ENCODE measurements at regions not wholly inside any gene's neighbourhood (a gene's known extent, or its start where the extent isn't known, plus 50 kb on each side); places are given as distances from the start of the nearest gene placed in this dataset.

- TF ChIP-seq ESRRA (IDR thresholded peaks at IDR 0.05; ENCODE audit: borderline replicate concordance, low read length) = no peak
- no peak for TF ChIP-seq EP300 (IDR thresholded peaks at IDR 0.05)
- TF ChIP-seq CTCF (IDR thresholded peaks at IDR 0.05) = no peak
- TF ChIP-seq, protein P1, sequence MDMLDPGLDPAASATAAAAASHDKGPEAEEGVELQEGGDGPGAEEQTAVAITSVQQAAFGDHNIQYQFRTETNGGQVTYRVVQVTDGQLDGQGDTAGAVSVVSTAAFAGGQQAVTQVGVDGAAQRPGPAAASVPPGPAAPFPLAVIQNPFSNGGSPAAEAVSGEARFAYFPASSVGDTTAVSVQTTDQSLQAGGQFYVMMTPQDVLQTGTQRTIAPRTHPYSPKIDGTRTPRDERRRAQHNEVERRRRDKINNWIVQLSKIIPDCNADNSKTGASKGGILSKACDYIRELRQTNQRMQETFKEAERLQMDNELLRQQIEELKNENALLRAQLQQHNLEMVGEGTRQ (IDR thresholded peaks at IDR 0.05) = no peak
- TF ChIP-seq, protein P2, sequence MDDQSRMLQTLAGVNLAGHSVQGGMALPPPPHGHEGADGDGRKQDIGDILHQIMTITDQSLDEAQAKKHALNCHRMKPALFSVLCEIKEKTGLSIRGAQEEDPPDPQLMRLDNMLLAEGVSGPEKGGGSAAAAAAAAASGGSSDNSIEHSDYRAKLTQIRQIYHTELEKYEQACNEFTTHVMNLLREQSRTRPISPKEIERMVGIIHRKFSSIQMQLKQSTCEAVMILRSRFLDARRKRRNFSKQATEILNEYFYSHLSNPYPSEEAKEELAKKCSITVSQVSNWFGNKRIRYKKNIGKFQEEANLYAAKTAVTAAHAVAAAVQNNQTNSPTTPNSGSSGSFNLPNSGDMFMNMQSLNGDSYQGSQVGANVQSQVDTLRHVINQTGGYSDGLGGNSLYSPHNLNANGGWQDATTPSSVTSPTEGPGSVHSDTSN (IDR thresholded peaks at IDR 0.05) = no peak
- no peak for TF ChIP-seq HEYL (CRISPR knock-in tag; IDR thresholded peaks at IDR 0.05)
- TF ChIP-seq CEBPB (IDR thresholded peaks at IDR 0.05) = no peak
- no peak for TF ChIP-seq MAZ (IDR thresholded peaks at IDR 0.05; ENCODE audit: borderline replicate concordance, low read depth, low read length)
- TF ChIP-seq FOSB (CRISPR knock-in tag; IDR thresholded peaks at IDR 0.05) = no peak
- TF ChIP-seq MYC (IDR thresholded peaks at IDR 0.05; ENCODE audit: borderline replicate concordance, low read length) = no peak
These were observed 159.4 kb upstream of the GBE1 start for GRCh38 chr3:81920816-81921215.
